Anterior cingulate cortex (tissue), 58 donors: ENCODE measurements at regions not wholly inside any gene's neighbourhood (a gene's known extent, or its start where the extent isn't known, plus 50 kb on each side); places are given as distances from the start of the nearest gene placed in this dataset.
"Not testable (repeated sequence)": the region's sequence is repeated elsewhere in the genome, so short reads cannot be mapped to it uniquely, and the experiment has no call there.

Experiments used
- DNase-seq, 58 donors: peaks; one replicate each; lab custom pipeline; 2025; lab: John Stamatoyannopoulos, UW

GRCh38 chr2:122799391-122799790 is 1043.9 kb downstream of the TSN start:
- no peak for DNase-seq

DNA sequence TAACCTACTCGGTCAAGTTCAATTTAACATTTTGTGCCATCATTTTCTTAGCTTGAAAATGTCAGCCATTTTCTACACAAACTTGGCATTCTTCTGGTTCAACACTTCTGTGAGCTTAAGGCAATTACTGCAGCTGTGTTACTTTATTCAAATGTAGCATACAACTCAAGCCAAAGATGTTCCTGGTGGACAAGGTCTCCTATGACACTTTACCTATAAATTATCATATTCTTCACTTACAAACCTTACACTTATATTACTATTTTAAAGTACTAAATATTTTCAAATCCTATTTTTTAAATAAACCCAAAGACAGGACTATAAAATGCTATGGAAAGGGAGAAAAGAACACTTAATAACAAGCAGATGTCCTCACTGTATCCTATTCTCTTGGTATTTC is 1045.3 kb downstream of the TSN start:
- DNase-seq = no peak

GRCh38 chr2:122804494-122804893 is 1049.0 kb downstream of the TSN start:
- no peak for DNase-seq

DNA sequence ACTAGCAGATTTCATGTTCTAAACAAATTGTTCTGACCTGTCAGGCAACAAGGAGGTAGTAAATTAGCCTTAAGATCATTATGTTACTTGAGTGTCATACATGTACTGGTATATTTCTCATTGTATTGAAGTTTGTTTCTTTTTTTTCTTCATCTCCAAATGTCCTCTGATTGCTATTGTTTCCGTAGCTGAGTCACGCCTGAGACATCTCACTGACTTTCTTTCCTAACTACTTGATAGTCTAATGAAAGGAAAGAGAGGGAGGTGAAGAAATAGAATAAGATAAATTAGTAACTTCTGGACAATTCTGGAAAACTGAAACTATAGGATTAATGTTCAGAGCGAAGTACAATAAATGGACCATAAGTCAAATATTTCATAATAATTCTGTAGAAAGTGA is 1049.9 kb downstream of the TSN start:
- no peak for DNase-seq

DNA sequence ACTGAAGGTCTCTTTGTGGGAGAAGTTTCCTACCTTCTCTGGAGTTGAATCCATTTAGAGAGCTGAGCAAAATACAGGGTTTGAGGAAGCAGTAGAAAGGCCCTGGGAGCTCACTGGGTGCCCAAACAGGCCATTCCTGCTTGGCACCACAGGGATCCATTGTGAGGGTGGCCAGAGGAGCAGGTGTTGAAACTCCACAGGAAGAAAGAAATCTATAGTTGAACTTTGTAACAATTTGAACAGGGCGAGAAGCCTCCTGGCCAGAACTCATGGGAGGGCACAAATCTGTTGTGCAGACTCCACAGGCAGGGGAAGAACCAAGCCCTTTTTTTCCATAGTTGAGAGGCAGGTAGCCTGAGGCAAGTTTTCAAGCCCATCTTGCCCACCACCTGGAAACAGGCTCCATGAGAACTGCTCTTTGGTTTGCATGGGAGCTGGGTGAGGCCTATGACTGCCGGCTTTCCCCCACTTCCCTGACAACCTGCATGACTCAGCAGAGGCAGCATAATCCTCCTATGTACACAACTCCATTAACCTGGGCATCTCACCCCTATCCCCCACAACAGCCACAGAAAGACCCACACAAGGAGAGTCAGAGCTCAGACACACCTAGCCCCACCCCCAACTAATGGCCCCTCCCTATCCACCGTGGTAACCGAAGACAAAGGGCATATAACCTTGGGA is 1053.0 kb downstream of the TSN start:
- DNase-seq = no peak

DNA sequence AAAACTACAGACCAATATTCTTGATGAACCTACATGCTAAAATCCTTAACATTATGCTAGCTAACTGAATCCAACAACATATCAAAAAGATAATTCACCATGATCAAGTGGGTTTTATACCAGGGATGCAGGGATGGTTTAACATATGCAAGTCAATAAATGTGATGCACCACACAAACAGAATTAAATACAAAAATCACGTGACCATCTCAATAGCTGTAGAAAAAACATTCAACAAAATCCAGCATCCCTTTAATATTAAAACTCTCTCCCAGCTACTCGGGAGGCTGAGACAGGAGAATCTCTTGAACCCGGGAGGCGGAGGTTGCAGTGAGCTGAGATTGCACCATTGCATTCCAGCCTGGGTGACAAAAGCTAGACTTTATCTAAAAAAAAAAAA is 1056.8 kb downstream of the TSN start:
- not testable (repeated sequence) for DNase-seq

DNA sequence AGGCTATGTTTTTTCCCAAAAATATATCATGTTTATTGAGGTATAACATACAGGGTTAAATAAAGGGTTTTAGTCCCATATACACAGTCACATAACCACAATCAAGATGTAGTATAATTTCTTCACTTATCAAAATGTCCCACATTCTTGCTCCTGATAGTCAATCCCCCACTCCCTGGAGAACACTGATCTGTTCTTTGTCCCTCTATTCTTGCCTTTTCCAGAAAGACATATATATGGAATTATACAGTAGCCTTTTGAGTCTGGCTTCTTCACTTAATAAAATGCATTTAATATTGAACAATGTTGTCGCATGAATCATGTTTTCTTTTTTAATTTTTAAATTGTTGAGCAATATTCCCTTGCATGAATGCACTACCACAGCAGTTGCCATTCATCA is 1059.7 kb downstream of the TSN start:
- no peak for DNase-seq

DNA sequence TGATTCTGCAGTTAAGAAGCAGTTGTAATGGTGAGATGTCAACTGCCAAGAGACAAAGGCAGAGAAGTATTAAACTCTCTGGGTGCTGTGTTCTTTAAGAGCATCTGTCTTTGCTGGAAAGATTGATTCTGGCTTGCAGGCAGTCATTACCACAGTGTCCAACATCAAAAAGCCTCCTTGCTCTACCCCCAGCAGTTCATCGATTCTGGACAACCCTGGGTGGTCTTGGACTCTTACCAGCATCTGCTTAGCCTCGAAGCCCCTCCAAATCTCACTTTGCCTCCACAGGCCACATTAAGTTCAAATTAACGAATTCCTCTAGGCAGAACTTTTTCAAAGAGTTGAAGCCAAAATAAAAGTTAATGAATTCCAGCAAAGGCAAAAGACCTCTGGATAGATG is 1061.4 kb downstream of the TSN start:
- no peak for DNase-seq

GRCh38 chr2:122822319-122822718 is 1066.9 kb downstream of the TSN start:
- DNase-seq = no peak

DNA sequence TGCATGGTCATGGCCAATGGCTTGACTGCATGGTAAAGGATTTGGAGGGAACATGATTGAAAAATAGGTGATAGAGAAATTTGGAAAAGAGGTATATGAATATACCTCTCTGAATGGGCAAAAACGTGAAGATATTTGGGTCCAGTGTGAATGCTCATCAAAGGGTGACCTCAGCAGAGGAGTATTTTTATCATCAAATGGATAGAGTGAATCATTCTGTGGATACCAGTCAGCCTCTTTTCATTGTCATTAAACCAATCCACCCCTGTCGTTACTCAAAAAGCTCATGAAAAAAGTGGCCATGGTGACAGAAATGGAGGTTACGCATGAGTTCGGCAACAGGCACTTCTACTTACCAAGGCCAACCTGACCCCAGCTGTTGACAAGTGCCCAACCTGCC is 1074.7 kb downstream of the TSN start:
- DNase-seq = no peak

GRCh38 chr2:122831649-122832048 is 1076.2 kb downstream of the TSN start:
- DNase-seq = no peak

DNA sequence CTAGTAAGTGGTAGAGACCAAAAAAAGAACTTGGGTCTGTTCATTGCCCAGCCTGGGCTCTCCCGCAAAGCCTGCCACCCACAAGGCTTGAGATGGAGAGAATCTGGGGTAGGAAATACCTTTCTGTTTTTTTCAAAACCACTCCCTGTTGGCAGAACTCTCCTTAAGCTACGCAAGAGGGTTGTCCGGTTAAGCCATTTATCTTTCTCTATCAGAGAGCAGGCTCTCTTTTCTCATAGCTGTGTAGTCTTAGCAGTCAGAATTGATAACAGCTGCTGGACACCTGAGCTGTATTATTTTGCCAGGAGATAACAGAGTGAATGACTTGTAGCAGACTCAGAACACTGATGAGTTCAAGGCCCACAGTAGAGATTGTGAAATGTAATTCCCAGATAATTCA is 1088.1 kb downstream of the TSN start:
- DNase-seq = no peak

- DNase-seq = no peak
Measured at GRCh38 chr2:122851161-122851560, 1095.7 kb downstream of the TSN start.

- DNase-seq = no peak
Measured at GRCh38 chr2:122851972-122852531, 1096.6 kb downstream of the TSN start.

DNA sequence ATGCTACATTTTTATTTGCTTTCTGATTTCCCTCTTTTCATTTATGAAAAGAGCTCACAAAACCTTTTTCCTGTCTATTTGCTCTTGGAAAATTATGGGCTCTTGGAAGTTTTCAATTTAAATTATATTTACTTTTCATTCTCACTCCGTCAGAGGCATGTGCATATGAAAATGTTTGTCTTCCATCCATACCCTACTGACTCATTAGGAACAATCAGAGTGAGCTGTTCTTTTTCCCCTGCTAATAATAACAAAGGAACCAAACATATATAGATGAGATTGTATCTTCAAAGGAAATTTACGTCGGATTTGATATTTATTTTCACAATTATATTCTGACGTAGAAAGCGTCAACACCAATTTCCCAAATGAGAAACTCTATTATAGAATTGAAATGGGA is 1101.2 kb downstream of the TSN start:
- no peak for DNase-seq

GRCh38 chr2:122858075-122858702 is 1102.7 kb downstream of the TSN start:
- DNase-seq = no peak

- no peak for DNase-seq
Measured at GRCh38 chr2:122858813-122859212, 1103.4 kb downstream of the TSN start.

- DNase-seq = no peak
Measured at GRCh38 chr2:122859260-122859659, 1103.8 kb downstream of the TSN start.

DNA sequence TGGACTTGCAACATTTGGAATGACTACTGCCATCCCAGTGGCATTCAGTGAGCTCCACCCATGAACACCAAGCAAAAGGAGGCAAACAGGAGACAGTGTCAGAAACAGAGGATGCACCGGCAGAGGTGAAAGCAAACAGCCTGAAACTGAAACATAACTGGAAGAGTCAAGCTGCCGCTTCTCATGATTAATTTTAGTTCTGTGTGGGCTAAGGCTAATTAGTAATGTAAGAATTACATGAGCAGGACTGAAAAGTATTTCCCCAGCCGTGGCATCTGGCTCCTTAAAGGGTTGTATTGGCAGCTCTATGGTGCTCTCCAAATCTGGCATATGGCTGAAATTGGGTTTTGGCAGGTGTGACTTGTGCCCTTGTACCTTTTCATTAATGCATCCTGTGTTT is 1108.1 kb downstream of the TSN start:
- DNase-seq = no peak

GRCh38 chr2:122864728-122865127 is 1109.3 kb downstream of the TSN start:
- DNase-seq = no peak

GRCh38 chr2:122866095-122866494 is 1110.6 kb downstream of the TSN start:
- no peak for DNase-seq

DNA sequence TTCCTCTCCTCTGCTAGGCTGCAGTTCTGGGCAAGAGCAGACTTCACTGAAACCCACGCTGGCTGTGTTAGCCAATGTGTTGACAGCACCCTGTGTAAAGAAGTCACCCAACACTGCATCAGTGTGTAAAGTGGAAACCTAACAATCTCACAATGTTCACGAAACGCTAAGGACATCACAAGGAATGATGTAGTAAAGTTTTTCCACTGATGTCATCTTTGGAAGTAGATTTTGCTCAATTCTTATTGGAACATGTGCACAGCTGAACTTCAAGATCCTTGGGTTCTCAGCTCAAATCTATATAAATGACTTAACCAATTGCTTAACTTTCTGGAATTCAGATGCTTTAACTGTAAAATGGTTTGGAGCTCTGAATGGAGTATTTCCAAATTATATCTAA is 1112.5 kb downstream of the TSN start:
- DNase-seq = no peak
